SHP77 (cell line): ENCODE measurements at regions not wholly inside any gene's neighbourhood (a gene's known extent, or its start where the extent isn't known, plus 50 kb on each side); places are given as distances from the start of the nearest gene placed in this dataset.
A peak's percentile ranks its signal among the peaks of the same experiment; 100 is the strongest.
"Not testable (repeated sequence)": the region's sequence is repeated elsewhere in the genome, so short reads cannot be mapped to it uniquely, and the experiment has no call there.

ENCODE experiments used
- DNase-seq, 2 experiments: peaks; one replicate each; lab custom pipeline; 2025; lab: John Stamatoyannopoulos, UW

GRCh38 chr4:117014236-117014635 lies 71.1 kb downstream of the TRAM1L1 start:
- DNase-seq, result no peak

DNA sequence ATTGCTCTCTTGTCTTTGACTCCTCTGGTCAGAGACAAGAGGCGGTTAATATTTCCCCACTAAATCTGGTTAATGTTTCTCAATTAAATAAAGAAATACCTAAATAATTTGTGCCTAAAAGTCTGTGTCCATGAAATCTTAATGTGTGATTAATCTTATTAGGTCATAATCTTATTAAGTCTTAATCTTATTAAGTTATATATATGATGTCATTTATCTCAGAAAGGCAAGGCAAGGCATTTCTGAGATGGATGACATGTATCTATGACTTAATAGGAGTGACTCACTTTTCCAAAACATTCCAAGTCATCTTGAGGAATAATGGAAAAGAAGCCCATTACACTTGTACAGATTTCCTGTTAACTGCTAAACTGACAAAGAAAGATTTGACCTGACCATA lies 74.7 kb downstream of the TRAM1L1 start:
- no peak for DNase-seq

GRCh38 chr4:117001077-117001476 lies 84.3 kb downstream of the TRAM1L1 start:
- peak in 1 of 2 experiments; percentile 1 for DNase-seq

- DNase-seq, result no peak
Observed at GRCh38 chr4:116982656-116983055, 102.7 kb downstream of the TRAM1L1 start.

- not testable (repeated sequence) for DNase-seq
Observed at GRCh38 chr4:116980436-116980835, 104.9 kb downstream of the TRAM1L1 start.

- no peak for DNase-seq
Observed at GRCh38 chr4:116959045-116959444, 126.3 kb downstream of the TRAM1L1 start.

DNA sequence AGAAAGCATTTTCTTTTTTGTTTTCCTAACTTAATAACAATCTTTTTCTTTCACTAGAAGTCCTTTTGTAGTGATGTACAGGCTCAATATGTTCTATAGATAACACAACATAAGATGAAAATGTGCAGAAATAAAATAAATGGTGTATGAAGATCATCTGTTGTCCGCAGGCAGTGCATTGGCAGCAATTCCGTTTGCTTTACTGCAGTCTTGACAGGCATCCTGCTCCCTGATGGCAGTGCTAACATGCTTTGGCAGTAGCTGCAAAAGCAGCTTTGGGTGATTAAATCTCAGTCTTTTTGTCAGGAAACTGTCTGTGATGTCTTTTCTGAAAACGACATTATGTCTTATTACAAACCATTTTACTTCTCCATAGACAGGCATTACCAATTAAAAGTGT lies 131.4 kb downstream of the TRAM1L1 start:
- no peak for DNase-seq

DNA sequence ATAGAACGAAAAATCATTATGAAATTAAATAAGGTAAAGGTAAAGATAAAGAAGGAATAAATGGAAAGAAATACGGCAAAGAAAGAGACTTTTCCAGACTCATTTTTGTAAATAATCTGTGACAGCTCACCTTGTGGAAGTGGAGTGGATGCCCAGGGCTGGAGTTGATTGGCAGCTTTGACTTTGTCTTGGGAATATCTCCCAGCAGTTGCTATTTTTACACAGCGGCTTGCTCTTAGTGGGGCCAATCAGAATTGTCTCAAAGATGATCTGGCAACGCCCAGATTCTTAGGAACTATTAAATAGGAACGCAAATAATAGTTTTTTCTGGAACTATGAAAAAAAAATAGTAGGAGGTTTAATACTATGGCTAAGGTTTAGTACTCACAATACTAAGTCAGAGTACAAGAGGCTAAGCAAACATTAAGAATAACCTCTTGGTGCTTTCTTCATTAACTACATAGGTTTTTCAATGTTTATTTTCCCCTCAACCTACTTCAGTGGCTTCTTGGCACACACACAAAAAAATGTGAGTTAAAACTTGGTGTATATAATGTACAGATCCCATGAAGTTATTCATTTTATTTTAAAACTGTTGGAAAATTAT lies 132.7 kb downstream of the TRAM1L1 start:
- no peak for DNase-seq

DNA sequence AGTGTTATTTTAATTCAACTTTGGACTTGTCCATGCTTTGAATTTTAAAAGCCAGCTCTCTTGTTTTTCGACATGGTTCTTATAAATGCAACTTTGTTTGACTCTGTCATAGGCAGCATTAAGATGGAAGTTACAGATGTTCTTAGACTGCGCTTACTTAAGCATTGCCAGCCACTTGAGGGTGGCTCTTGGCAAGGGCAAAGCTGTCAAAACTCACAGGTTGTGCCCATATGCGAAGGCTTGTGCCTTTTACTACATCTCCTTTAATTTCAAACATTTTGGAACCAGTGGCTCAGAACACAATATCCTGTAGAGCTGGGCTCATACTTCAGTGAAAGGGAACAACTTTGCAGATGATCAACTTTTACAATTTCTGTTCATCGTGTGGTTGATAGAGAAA lies 135.5 kb downstream of the TRAM1L1 start:
- no peak for DNase-seq

DNA sequence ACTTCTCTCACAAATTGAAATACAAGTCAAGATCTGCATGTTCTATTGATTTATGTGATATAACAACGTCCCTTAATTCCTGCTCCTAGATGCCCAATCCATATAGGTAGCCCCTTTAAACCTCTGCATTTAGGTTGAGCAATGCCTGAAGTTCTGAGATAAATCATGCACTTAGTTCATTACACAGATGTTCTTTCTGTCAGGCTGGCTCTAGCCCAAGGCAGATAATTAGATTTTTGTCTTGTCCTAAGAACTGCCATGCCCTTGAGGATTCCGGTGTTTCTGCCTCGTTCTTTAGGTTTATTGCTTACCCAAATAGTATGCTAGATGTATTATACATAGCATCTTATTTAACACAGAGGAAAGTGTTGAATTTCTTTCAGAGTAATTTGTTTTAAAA lies 143.1 kb downstream of the TRAM1L1 start:
- DNase-seq, result no peak

GRCh38 chr4:116930329-116930728 lies 155.0 kb downstream of the TRAM1L1 start:
- DNase-seq, result no peak

GRCh38 chr4:116926631-116927295 lies 158.6 kb downstream of the TRAM1L1 start:
- DNase-seq, result no peak

DNA sequence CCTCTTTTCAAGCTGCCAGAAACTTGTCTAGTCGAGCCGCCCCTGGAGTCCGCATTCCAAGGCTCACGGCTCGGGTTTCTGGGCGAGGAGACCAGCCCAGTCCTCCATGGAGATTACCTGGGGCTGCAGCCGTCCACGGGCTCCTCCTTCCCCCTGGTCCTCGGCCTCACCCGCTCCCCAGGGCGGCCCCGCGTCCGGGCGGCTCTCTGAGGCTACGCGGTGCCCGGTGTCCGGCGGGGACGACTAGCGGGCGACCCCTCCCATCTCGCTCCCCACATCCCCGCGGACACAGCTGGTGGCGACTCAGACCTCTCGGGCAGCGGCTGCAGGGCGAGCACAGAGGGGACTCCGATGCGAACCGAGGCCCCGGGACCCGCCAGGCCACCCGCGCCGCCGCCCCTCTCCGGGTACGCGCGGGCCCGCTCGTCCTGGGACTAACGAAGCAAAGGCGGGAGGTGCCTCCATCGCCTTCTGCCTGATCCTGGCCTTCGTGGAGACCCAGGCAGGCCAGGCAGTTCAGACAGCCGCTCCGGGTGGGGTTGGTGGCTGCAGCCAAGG lies 159.4 kb downstream of the TRAM1L1 start:
- no peak for DNase-seq

- DNase-seq, result no peak
Observed at GRCh38 chr4:116923389-116923788, 162.0 kb downstream of the TRAM1L1 start.

DNA sequence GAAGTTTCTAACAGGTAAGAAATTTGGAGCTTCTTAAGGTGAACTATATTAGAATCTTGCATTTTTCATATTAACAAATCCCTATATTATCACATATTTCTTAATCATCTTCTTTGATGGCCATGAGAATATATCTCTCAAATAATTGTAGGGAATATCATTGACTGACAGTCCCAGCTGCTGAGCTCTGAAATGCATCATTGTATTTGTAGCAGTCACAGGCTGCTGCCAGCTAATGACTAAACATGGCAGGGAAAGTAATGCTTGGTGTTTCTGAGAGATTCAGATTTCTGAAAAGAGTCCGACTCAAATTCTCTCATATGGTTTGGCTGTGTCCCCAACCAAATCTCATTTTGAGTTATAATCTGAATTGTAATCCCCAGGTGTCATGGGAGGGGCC lies 171.9 kb downstream of the TRAM1L1 start:
- DNase-seq, result no peak

DNA sequence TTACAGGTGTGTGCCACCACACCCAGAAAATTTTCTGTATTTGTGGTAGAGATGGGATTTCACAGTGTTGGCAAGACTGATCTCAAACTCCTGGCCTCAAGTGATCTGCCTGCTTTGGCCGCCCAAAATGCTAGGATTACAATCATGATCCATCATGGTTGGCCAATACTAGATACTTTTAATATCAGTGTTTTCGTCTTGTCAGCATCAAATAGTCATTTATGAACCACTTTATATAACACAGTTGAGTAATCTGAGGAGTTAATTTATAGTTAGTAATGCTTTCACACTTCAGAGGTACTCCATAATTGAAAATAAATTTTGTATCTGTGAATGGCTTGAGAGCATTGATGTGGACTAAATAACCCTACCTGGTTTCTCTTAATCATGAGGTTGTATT lies 178.6 kb downstream of the TRAM1L1 start:
- DNase-seq, result no peak

DNA sequence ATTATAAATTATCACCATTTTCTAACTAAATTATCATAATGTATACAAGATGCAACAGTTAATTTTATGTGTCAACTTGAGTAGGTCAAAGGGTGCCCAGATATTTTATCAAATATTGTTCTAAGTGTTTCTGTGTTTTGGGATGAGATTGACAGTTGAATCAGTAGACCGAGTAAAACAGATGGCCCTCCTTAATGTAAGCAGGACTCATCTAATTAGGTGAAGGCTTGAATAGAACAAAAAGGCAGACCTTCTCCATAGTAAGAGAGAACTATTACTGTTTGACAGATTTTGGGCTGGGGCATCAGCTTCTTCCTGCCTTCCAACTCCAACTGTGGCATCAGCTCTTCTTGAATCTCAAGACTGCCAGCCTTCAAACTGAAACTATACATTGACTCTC lies 185.8 kb downstream of the TRAM1L1 start:
- DNase-seq, result no peak

DNA sequence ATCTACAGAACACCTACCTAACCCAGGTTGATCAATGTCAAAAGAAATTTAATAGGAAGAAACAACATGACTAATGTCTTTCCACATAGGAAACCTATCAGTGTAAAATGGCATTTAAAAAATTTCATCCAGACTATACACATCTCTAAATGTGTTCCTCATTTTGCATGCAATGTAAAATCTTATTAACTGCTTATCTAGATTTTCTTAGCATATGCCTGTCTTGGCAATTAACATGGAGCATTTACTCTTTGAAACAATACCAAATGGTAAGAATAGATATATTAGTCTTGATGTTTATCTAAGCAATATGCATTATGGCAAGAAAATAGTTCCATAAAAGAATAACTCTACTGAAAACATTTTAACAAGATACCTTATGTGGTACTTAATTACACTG lies 199.8 kb downstream of the TRAM1L1 start:
- DNase-seq, result no peak

- no peak for DNase-seq
Observed at GRCh38 chr4:116882503-116882902, 202.9 kb downstream of the TRAM1L1 start.

DNA sequence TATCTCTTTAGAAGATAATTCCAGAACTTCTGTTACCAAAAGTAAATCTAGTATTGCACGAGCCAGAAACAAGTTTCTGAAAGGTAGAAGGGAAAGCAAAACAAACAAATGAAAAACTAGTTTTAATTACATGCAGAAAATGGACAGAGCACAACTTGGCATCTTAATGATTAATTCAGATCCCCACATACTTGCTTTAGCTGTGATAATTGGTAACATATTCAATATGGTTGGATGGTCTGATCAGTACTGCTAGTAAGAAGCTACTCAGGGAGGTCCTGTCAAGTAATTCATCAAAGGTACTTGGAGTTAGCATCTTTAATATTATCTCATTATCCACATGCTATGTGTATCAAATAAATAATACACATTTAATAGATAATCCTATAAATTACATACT lies 204.3 kb downstream of the TRAM1L1 start:
- DNase-seq, result no peak

DNA sequence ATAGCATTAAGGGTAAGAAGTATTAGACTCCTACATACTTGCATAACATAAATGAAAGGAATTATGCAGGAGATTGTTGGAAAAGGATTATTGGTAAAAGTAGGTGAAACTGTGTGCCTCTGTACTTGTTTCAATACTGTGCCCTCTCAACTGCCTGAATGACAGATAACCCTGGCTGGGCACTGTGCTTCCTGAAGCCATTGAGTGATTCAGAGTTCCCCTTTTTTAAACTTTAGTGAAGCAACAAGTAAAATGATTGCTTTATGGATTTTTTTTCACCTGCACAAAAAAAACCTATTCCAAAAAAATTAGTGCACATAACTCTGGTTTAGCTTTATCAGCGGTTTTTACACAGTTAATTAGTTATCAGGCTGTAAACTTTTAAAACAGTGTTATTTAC lies 204.8 kb downstream of the TRAM1L1 start:
- no peak for DNase-seq

DNA sequence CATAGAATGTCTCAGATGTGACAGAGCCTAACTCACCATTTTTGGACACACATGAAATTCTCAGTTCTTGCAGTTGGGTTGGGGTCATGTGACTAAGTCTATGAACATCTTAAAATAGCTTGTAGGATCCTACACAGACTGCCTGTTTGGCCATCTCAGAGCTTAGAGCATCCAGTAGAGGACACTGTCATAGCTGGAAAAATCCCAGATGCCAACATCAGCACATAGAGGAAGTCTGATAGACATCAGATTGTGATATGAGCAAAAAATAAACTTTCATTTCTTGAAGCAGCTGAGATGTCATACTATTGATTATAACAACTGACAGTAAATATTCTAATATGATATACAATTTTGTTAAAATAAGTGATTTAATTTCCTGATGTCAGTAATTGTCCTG lies 207.1 kb downstream of the TRAM1L1 start:
- no peak for DNase-seq

GRCh38 chr4:116877069-116877468 lies 208.3 kb downstream of the TRAM1L1 start:
- no peak for DNase-seq

DNA sequence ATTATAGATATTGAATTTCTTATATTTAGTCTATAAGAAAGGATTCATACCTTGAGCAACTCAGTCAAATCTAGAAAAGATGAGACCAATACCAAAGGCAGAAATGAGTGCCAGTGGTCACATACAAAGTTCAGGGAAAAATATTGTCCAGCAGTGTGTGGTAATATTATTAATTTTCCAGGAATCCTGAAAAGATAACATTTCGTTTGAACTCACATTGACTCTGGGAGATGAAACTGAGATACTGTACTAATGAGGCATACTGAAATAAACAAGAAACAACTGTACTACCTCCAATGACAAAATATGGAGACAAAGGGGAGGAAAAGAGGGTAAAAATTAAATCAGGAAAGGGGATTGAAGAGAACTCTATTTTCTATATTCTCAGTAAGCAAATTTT lies 212.4 kb downstream of the TRAM1L1 start:
- DNase-seq, result no peak
